GM12872 (cell line): ENCODE measurements at regions not wholly inside any gene's neighbourhood (a gene's known extent, or its start where the extent isn't known, plus 50 kb on each side); places are given as distances from the start of the nearest gene placed in this dataset.

Experiments used
- CTCF ChIP-seq: IDR thresholded peaks from 3 replicates; pipeline ENCODE4 v1.5.1; 2011; ENCODE audit warnings: low read depth, mild to moderate bottlenecking, low read length, moderate library complexity; ENCODE audit not compliant: insufficient read depth

GRCh38 chr18:74023220-74023619 lies 124.4 kb downstream of the FBXO15 start:
- TF ChIP-seq CTCF = no peak

- no peak for TF ChIP-seq CTCF
Measured at GRCh38 chr18:74019864-74020263, 127.8 kb downstream of the FBXO15 start.

GRCh38 chr18:74013955-74014354 lies 133.7 kb downstream of the FBXO15 start:
- no peak for TF ChIP-seq CTCF

- TF ChIP-seq CTCF = no peak
Measured at GRCh38 chr18:74012954-74013630, 134.5 kb downstream of the FBXO15 start.

GRCh38 chr18:74006143-74006542 lies 141.5 kb downstream of the FBXO15 start:
- TF ChIP-seq CTCF = no peak

- no peak for TF ChIP-seq CTCF
Measured at GRCh38 chr18:74005320-74006109, 142.1 kb downstream of the FBXO15 start.

- TF ChIP-seq CTCF = no peak
Measured at GRCh38 chr18:73992242-73993022, 155.2 kb downstream of the FBXO15 start.
